Activated CD4-positive, alpha-beta T cell treated with anti-CD3 and anti-CD28 coated beads, Interleukin-2, amount 50 U/mL, for 16 hours (primary cell): ENCODE measurements at regions not wholly inside any gene's neighbourhood (a gene's known extent, or its start where the extent isn't known, plus 50 kb on each side); places are given as distances from the start of the nearest gene placed in this dataset.

Experiments
- DNase-seq: peaks from one replicate; pipeline ENCODE4 v3.0.0-alpha.2; 2020

- no peak for DNase-seq
Observed at GRCh38 chr10:128505346-128505745, 379.1 kb upstream of the MKI67 start.

- DNase-seq, result no peak
Observed at GRCh38 chr10:128506423-128506822, 380.2 kb upstream of the MKI67 start.

- DNase-seq, result no peak
Observed at GRCh38 chr10:128507066-128507465, 380.8 kb upstream of the MKI67 start.

GRCh38 chr10:128511284-128511683 lies 385.1 kb upstream of the MKI67 start:
- no peak for DNase-seq

GRCh38 chr10:128512767-128513166 lies 386.5 kb upstream of the MKI67 start:
- no peak for DNase-seq

GRCh38 chr10:128514536-128514935 lies 388.3 kb upstream of the MKI67 start:
- DNase-seq, result no peak

GRCh38 chr10:128516180-128516579 lies 390.0 kb upstream of the MKI67 start:
- DNase-seq, result no peak

- DNase-seq, result no peak
Observed at GRCh38 chr10:128517167-128517566, 390.9 kb upstream of the MKI67 start.

GRCh38 chr10:128518000-128518399 lies 391.8 kb upstream of the MKI67 start:
- no peak for DNase-seq

GRCh38 chr10:128519581-128519980 lies 393.4 kb upstream of the MKI67 start:
- no peak for DNase-seq

- DNase-seq, result no peak
Observed at GRCh38 chr10:128520211-128520815, 394.1 kb upstream of the MKI67 start.

GRCh38 chr10:128522551-128523308 lies 396.5 kb upstream of the MKI67 start:
- DNase-seq, result no peak

GRCh38 chr10:128525444-128525843 lies 399.2 kb upstream of the MKI67 start:
- no peak for DNase-seq

GRCh38 chr10:128525936-128526335 lies 399.7 kb upstream of the MKI67 start:
- no peak for DNase-seq

GRCh38 chr10:128526791-128527375 lies 400.7 kb upstream of the MKI67 start:
- DNase-seq, result no peak

- DNase-seq, result no peak
Observed at GRCh38 chr10:128527711-128528110, 401.5 kb upstream of the MKI67 start.

- no peak for DNase-seq
Observed at GRCh38 chr10:128528167-128528566, 401.9 kb upstream of the MKI67 start.

GRCh38 chr10:128528781-128529180 lies 402.6 kb upstream of the MKI67 start:
- DNase-seq, result no peak

GRCh38 chr10:128529225-128529624 lies 403.0 kb upstream of the MKI67 start:
- DNase-seq, result no peak

- no peak for DNase-seq
Observed at GRCh38 chr10:128530301-128530700, 404.1 kb upstream of the MKI67 start.

GRCh38 chr10:128530946-128531345 lies 404.7 kb upstream of the MKI67 start:
- DNase-seq, result no peak

- DNase-seq, result no peak
Observed at GRCh38 chr10:128534686-128535085, 408.5 kb upstream of the MKI67 start.

- no peak for DNase-seq
Observed at GRCh38 chr10:128536259-128536658, 410.0 kb upstream of the MKI67 start.

- DNase-seq, result no peak
Observed at GRCh38 chr10:128537834-128538330, 411.7 kb upstream of the MKI67 start.
